Gastroesophageal sphincter (tissue), 3 donors: ENCODE measurements at regions not wholly inside any gene's neighbourhood (a gene's known extent, or its start where the extent isn't known, plus 50 kb on each side); places are given as distances from the start of the nearest gene placed in this dataset.
"Not testable (repeated sequence)": the region's sequence is repeated elsewhere in the genome, so short reads cannot be mapped to it uniquely, and the experiment has no call there.

Experiments used
- POLR2AphosphoS5 ChIP-seq: sonication (generic); formaldehyde crosslinking; IDR thresholded peaks from one replicate; pipeline ENCODE4 v1.6.1; 2017; ENCODE audit warnings: antibody characterized with exemption
- TF ChIP-seq, protein P1 (sequence below), 4 experiments: fragments of 200-600 bp in 2 of 4; fragments of 450-650 bp in 2 of 4; sonication (generic) in 1 of 4; IDR thresholded peaks; one replicate each; pipeline ENCODE4 v1.5.1; 2017 to 2019; ENCODE audit warnings: antibody characterized with exemption in 4 of 4, mild to moderate bottlenecking in 2 of 4, moderate library complexity in 2 of 4

DNA sequence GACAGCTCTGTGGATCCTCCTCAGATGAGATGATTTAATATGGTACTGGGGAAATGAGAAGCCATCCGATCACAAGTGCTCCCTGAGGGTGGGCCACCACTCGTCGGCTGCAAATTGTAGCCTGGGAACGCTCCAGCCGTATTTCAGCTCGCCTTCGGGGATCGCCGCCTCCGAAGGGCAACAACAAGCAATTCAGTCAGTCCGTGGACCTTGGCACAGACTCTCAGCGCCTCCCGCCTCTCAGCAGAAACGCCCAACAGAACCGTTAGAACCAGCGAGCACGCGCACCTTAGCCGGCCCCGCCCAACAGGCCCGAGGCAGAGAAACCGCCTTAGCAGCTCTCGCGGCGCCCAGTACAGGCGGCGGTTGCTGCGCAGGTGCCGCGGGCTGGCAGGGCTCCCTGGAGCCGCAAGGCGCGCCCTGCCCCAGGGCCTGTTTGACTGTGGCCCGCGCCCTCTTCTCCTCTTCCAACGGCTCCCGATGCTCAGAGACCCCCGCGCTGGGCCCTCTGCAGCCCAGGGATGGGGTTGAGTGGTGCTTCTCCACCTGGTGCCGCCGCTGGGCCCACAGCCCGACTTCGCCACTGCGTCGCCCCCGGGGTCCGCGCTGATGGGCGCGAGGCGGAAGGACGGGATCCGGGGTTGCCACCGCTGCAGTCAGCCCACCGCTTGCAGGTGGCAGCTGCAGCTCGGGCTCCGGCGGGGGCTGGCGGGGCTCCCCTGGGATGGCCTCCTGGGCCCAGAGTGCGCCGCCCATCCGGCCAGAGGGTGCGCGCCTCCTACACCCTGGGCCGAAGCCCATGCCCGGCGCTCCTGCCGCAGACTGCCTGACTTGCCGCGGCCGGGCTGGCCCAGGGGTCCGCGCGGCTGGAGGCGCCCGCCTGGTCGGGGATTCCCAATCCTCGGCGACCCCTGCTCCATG lies 77.9 kb upstream of the PABPC3 start:
- TF ChIP-seq, protein P1, sequence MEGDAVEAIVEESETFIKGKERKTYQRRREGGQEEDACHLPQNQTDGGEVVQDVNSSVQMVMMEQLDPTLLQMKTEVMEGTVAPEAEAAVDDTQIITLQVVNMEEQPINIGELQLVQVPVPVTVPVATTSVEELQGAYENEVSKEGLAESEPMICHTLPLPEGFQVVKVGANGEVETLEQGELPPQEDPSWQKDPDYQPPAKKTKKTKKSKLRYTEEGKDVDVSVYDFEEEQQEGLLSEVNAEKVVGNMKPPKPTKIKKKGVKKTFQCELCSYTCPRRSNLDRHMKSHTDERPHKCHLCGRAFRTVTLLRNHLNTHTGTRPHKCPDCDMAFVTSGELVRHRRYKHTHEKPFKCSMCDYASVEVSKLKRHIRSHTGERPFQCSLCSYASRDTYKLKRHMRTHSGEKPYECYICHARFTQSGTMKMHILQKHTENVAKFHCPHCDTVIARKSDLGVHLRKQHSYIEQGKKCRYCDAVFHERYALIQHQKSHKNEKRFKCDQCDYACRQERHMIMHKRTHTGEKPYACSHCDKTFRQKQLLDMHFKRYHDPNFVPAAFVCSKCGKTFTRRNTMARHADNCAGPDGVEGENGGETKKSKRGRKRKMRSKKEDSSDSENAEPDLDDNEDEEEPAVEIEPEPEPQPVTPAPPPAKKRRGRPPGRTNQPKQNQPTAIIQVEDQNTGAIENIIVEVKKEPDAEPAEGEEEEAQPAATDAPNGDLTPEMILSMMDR (IDR thresholded peaks at IDR 0.05) = not testable (repeated sequence)
- TF ChIP-seq POLR2AphosphoS5 = not testable (repeated sequence)
